Peyer's patch (tissue), 4 donors: ENCODE measurements at regions not wholly inside any gene's neighbourhood (a gene's known extent, or its start where the extent isn't known, plus 50 kb on each side); places are given as distances from the start of the nearest gene placed in this dataset.

ENCODE experiments used
- DNase-seq, 3 donors: peaks; one replicate each; pipeline ENCODE4 v3.0.0-alpha.2; 2017 to 2019
- H3K27ac ChIP-seq, 4 donors: fragments of 200-600 bp; sonication (generic); one replicate each; pipeline ENCODE4 v1.5.1; 2016 to 2019
- H3K27me3 ChIP-seq, 2 donors: fragments of 200-600 bp; sonication (generic); one replicate each; pipeline ENCODE4 v1.5.1; 2019
- H3K36me3 ChIP-seq, 3 donors: fragments of 200-600 bp; sonication (generic); one replicate each; pipeline ENCODE4 v1.5.1; 2016 to 2019
- H3K4me1 ChIP-seq, 4 donors: fragments of 200-600 bp; sonication (generic); one replicate each; pipeline ENCODE4 v1.5.1; 2016 to 2019
- H3K4me3 ChIP-seq, 4 donors: fragments of 200-600 bp; sonication (generic); 1 replicate in 3 of 4; 2 replicates in 1 of 4; pipeline ENCODE4 v1.5.1; 2016 to 2019; ENCODE audit warnings: mild to moderate bottlenecking in 1 of 4
- H3K9me3 ChIP-seq, 4 donors: fragments of 200-600 bp; sonication (generic); one replicate each; pipeline ENCODE4 v1.5.1; 2016 to 2019; ENCODE audit warnings: mild to moderate bottlenecking in 1 of 4
- POLR2A ChIP-seq, 2 donors: fragments of 450-650 bp; IDR thresholded peaks; one replicate each; pipeline ENCODE4 v1.5.1; 2017; ENCODE audit warnings: antibody characterized with exemption in 2 of 2, mild to moderate bottlenecking in 2 of 2, moderate library complexity in 2 of 2
- TF ChIP-seq, protein P1 (sequence below), 6 experiments: fragments of 450-650 bp in 4 of 6; fragments of 200-600 bp in 2 of 6; sonication (generic) in 1 of 6; IDR thresholded peaks; one replicate each; pipeline ENCODE4 v1.5.1; 2017 to 2019; ENCODE audit warnings: antibody characterized with exemption in 6 of 6, mild to moderate bottlenecking in 3 of 6, moderate library complexity in 1 of 6

DNA sequence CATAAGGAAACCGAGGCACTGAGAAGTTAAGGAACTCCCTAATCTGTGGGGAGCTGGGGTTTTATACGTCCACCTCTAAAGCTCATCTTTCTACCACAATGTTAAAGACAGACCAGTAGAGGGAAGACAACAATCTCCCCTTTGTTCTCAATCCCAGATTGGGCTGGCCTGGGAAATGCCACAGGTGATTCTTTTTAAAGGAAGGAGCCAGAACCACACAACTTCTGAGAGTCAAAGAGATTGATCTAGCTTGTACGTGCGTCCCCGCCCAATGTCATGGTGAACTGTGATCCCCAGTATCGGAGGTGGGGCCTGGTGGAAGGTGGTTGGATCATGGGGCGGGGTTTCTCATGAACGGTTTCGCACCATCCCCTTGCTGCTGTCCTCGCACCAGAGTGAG, 81.8 kb upstream of the LCLAT1 start:
- Histone ChIP-seq H3K27me3 (no peaks in the 10 kb centered on the region), H3K27ac (no peak overlapping the region), H3K36me3 (no peaks in the 10 kb centered on the region), H3K4me3 (no peak overlapping the region), H3K9me3 (no peaks in the 10 kb centered on the region), H3K4me1 (peaks cover 0 to 5% (median 2%) of the 10 kb centered on the region in 4 donors)
- no peak for TF ChIP-seq POLR2A (IDR thresholded peaks at IDR 0.05)
- TF ChIP-seq, protein P1, sequence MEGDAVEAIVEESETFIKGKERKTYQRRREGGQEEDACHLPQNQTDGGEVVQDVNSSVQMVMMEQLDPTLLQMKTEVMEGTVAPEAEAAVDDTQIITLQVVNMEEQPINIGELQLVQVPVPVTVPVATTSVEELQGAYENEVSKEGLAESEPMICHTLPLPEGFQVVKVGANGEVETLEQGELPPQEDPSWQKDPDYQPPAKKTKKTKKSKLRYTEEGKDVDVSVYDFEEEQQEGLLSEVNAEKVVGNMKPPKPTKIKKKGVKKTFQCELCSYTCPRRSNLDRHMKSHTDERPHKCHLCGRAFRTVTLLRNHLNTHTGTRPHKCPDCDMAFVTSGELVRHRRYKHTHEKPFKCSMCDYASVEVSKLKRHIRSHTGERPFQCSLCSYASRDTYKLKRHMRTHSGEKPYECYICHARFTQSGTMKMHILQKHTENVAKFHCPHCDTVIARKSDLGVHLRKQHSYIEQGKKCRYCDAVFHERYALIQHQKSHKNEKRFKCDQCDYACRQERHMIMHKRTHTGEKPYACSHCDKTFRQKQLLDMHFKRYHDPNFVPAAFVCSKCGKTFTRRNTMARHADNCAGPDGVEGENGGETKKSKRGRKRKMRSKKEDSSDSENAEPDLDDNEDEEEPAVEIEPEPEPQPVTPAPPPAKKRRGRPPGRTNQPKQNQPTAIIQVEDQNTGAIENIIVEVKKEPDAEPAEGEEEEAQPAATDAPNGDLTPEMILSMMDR (IDR thresholded peaks at IDR 0.05): no peak
- no peak for DNase-seq

- DNase-seq: no peak
- Histone ChIP-seq H3K9me3 (no peaks in the 10 kb centered on the region), H3K4me1 (peaks cover 0 to 5% (median 0%) of the 10 kb centered on the region in 4 donors), H3K27ac (peak overlapping the region in 2 of 4 donors; percentile 7 to 51), H3K36me3 (no peaks in the 10 kb centered on the region), H3K27me3 (no peaks in the 10 kb centered on the region), H3K4me3 (no peak overlapping the region)
- no peak for TF ChIP-seq POLR2A (IDR thresholded peaks at IDR 0.05)
- TF ChIP-seq, protein P1 (IDR thresholded peaks at IDR 0.05): no peak
These were observed 80.8 kb upstream of the LCLAT1 start for GRCh38 chr2:30366199-30366691.

- Histone ChIP-seq H3K27me3 (no peaks in the 10 kb centered on the region), H3K36me3 (no peaks in the 10 kb centered on the region), H3K4me3 (no peak overlapping the region), H3K4me1 (no peaks in the 10 kb centered on the region), H3K27ac (peak overlapping the region in 1 of 4 donors; percentile 9), H3K9me3 (no peaks in the 10 kb centered on the region)
- TF ChIP-seq POLR2A (IDR thresholded peaks at IDR 0.05): no peak
- TF ChIP-seq, protein P1 (IDR thresholded peaks at IDR 0.05): no peak
- no peak for DNase-seq
These were observed 79.6 kb upstream of the LCLAT1 start for GRCh38 chr2:30367232-30368070.

GRCh38 chr2:30368258-30368657, 78.8 kb upstream of the LCLAT1 start:
- no peaks in the 10 kb centered on the region for H3K9me3 ChIP-seq
- H3K4me3 ChIP-seq: no peak overlapping the region
- DNase-seq: no peak
- H3K27me3 ChIP-seq: no peaks in the 10 kb centered on the region
- no peaks in the 10 kb centered on the region for H3K4me1 ChIP-seq
- no peak overlapping the region for H3K27ac ChIP-seq
- no peak for TF ChIP-seq POLR2A (IDR thresholded peaks at IDR 0.05)
- TF ChIP-seq, protein P1 (IDR thresholded peaks at IDR 0.05): no peak
- no peaks in the 10 kb centered on the region for H3K36me3 ChIP-seq

GRCh38 chr2:30371028-30371689, 75.9 kb upstream of the LCLAT1 start:
- no peak overlapping the region for H3K27ac ChIP-seq
- H3K4me3 ChIP-seq: no peak overlapping the region
- H3K27me3 ChIP-seq: no peaks in the 10 kb centered on the region
- no peaks in the 10 kb centered on the region for H3K9me3 ChIP-seq
- no peak for DNase-seq
- no peaks in the 10 kb centered on the region for H3K36me3 ChIP-seq
- no peaks in the 10 kb centered on the region for H3K4me1 ChIP-seq
- TF ChIP-seq, protein P1 (IDR thresholded peaks at IDR 0.05): no peak
- no peak for TF ChIP-seq POLR2A (IDR thresholded peaks at IDR 0.05)
